Endothelial cell of umbilical vein (primary cell): ENCODE measurements at regions not wholly inside any gene's neighbourhood (a gene's known extent, or its start where the extent isn't known, plus 50 kb on each side); places are given as distances from the start of the nearest gene placed in this dataset.

Source experiments
- BruUV-seq: library from RNA; stranded (reverse); fragments of 400-500 nt; replicated peaks from 2 replicates; lab custom pipeline; 2021; lab: Mats Ljungman, UMichigan
- CTCF ChIA-PET: fragments of 300-600, 350-600 bp; sonication (Branson Sonifier 250); formaldehyde crosslinking; loops from one replicate; lab custom pipeline; 2021; ENCODE audit warnings: antibody characterized with exemption, inconsistent platforms; lab: Charles Lee
- POLR2A ChIA-PET: fragments of 300-600, 350-600 bp; sonication (Branson Sonifier 250); formaldehyde crosslinking; loops from one replicate; lab custom pipeline; 2021; ENCODE audit warnings: antibody characterized with exemption, inconsistent platforms; lab: Charles Lee
- DNase-seq: peaks from one replicate; pipeline ENCODE4 v3.0.0-alpha.2; 2011; ENCODE audit warnings: low read depth, low spot score
- FAIRE-seq: peaks from 2 replicates; lab custom pipeline; 2011; peaks lifted over from hg19 to GRCh38; lab: Jason Lieb, UNC
- H2AFZ ChIP-seq: 2 replicates; pipeline ENCODE4 v1.6.0; 2012; ENCODE audit warnings: low read depth, low read length, control low read depth, inconsistent platforms
- H3K27ac ChIP-seq: 2 replicates; pipeline ENCODE4 v1.5.1; 2011; ENCODE audit warnings: low read depth, mild to moderate bottlenecking, control low read depth, low read length, moderate library complexity; ENCODE audit not compliant: insufficient read depth
- H3K27me3 ChIP-seq, 2 experiments: 2 replicates each; pipeline versions ENCODE4 v1.6.0 to v1.6.1; 2011; ENCODE audit warnings: low read length in 2 of 2, mixed read lengths in 1 of 2; ENCODE audit not compliant: control insufficient read depth in 2 of 2, insufficient read depth in 2 of 2
- H3K36me3 ChIP-seq, 2 experiments: 2 replicates in 1 of 2; 3 replicates in 1 of 2; pipeline ENCODE4 v1.5.1; 2011; ENCODE audit warnings: low read length in 2 of 2, mild to moderate bottlenecking in 1 of 2, moderate library complexity in 1 of 2; ENCODE audit not compliant: control insufficient read depth in 2 of 2, insufficient read depth in 2 of 2; ENCODE audit errors: extremely low read depth in 1 of 2
- H3K4me1 ChIP-seq: 3 replicates; pipeline ENCODE4 v1.5.1; 2011; ENCODE audit warnings: mild to moderate bottlenecking, low read length; ENCODE audit not compliant: control insufficient read depth, insufficient read depth; ENCODE audit errors: extremely low read depth
- H3K4me2 ChIP-seq: 2 replicates; pipeline ENCODE4 v1.6.1; 2011; ENCODE audit warnings: low read length, control low read depth, mixed read lengths; ENCODE audit not compliant: insufficient read depth
- H3K4me3 ChIP-seq, 3 experiments: fragments of 200-600 bp in 1 of 3; sonication (generic), shearing (Covaris generic) in 1 of 3; replicated peaks in 1 of 3; 2 replicates each; pipeline ENCODE4 v1.5.1; 2011 to 2016; ENCODE audit warnings: control low read depth in 3 of 3, low read length in 3 of 3, mild to moderate bottlenecking in 2 of 3, inconsistent platforms in 1 of 3, low read depth in 1 of 3, moderate library complexity in 1 of 3; ENCODE audit not compliant: insufficient read depth in 1 of 3
- H3K79me2 ChIP-seq: 2 replicates; pipeline ENCODE4 v1.6.0; 2012; ENCODE audit warnings: low read length, inconsistent platforms; ENCODE audit not compliant: control insufficient read depth, insufficient read depth
- H3K9ac ChIP-seq: replicated peaks from 2 replicates; pipeline ENCODE3; 2011; ENCODE audit warnings: low read length, control low read depth; ENCODE audit not compliant: insufficient read depth; ENCODE audit errors: extremely low read depth
- H3K9me1 ChIP-seq: replicated peaks from 3 replicates; pipeline ENCODE4 v1.6.0; 2011; ENCODE audit warnings: mild to moderate bottlenecking, low read length; ENCODE audit not compliant: control insufficient read depth, insufficient read depth; ENCODE audit errors: extremely low read depth
- H3K9me3 ChIP-seq: replicated peaks from 2 replicates; pipeline ENCODE4 v1.5.1; 2012; ENCODE audit warnings: low read length, inconsistent platforms; ENCODE audit not compliant: control insufficient read depth, insufficient read depth
- H4K20me1 ChIP-seq: replicated peaks from 2 replicates; pipeline ENCODE3; 2011; ENCODE audit warnings: mild to moderate bottlenecking, low read length; ENCODE audit not compliant: control insufficient read depth, insufficient read depth; ENCODE audit errors: extremely low read depth
- EZH2 ChIP-seq: IDR thresholded peaks from 2 replicates; pipeline ENCODE4 v1.6.1; 2012; ENCODE audit warnings: borderline replicate concordance, low read depth, mild to moderate bottlenecking, moderate library complexity, low read length, inconsistent platforms; ENCODE audit not compliant: severe bottlenecking
- FOS ChIP-seq: IDR thresholded peaks from 2 replicates; pipeline ENCODE4 v1.6.1; 2011; ENCODE audit warnings: mild to moderate bottlenecking, low read length, moderate library complexity, borderline replicate concordance; ENCODE audit not compliant: insufficient read depth
- GATA2 ChIP-seq: IDR thresholded peaks from 2 replicates; pipeline ENCODE4 v1.7.0; 2011; ENCODE audit warnings: low read depth, mild to moderate bottlenecking, moderate library complexity, mixed read lengths, low read length; ENCODE audit not compliant: insufficient read length, insufficient read depth
- JUN ChIP-seq: IDR thresholded peaks from 2 replicates; pipeline ENCODE4 v1.6.1; 2011; ENCODE audit warnings: borderline replicate concordance, low read depth; ENCODE audit not compliant: insufficient read length, insufficient read depth
- MYC ChIP-seq: IDR thresholded peaks from one replicate; pipeline ENCODE4 v1.6.1; 2011; ENCODE audit warnings: mild to moderate bottlenecking, low read depth, low read length
- POLR2A ChIP-seq: IDR thresholded peaks from 2 replicates; pipeline ENCODE4 v1.6.1; 2012; ENCODE audit warnings: low read depth, mild to moderate bottlenecking, control low read depth, low read length
- POLR2AphosphoS5 ChIP-seq: IDR thresholded peaks from 2 replicates; pipeline ENCODE4 v1.6.1; 2012; ENCODE audit warnings: low read depth, mild to moderate bottlenecking, control low read depth, low read length, moderate library complexity; ENCODE audit not compliant: insufficient read depth
- dilution Hi-C: fragments of 300-500 bp; cut with MboI; formaldehyde crosslinking; loops from one replicate; pipeline ENCODE4 v1.15.0; 2019; ENCODE audit warnings: low sequenced_read_pairs; ENCODE audit not compliant: extremely low pct_ligation_motif_present
- intact Hi-C: fragments of 100-400 bp; cut with micrococcal nuclease; formaldehyde crosslinking; loops from one replicate; pipeline ENCODE4 v1.10.0; 2022
- TF ChIP-seq, protein P1 (sequence below), 2 donors: IDR thresholded peaks; 1 replicate in 1 of 2; 2 replicates in 1 of 2; pipeline ENCODE4 v1.5.1; 2011; ENCODE audit warnings: low read length in 2 of 2, mild to moderate bottlenecking in 2 of 2, moderate library complexity in 2 of 2, control low read depth in 1 of 2, inconsistent platforms in 1 of 2, low read depth in 1 of 2; ENCODE audit not compliant: insufficient read depth in 1 of 2; ENCODE audit errors: extremely low read depth in 1 of 2
- TF ChIP-seq, protein P2 (sequence below): IDR thresholded peaks from 2 replicates; pipeline ENCODE4 v1.6.1; 2011; ENCODE audit not compliant: insufficient read depth, insufficient read length

DNA sequence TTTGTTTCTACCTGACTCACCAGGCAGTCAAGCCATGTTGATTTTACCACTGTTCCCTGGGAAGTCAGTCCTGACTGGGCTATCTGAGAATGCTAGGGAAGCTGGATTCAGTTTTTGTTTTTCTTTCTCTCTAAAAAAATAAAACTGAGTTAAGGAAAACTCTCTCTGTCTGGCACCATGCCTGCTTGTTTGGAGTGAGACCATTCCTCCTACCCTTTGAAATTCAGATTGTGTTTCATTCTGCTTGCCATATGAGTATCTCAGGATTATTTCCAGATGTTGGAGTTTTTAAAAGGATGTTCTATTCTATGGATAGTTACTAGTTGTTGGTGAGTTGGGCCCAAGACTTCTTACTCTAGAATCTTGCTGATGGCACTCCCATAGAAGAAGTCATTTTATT lies 1917.0 kb downstream of the LRRC4C start:
- POLR2A ChIA-PET: no interaction called here
- Histone ChIP-seq H3K9me3 (no peaks in the 10 kb centered on the region), H3K4me2 (peak overlapping the region; percentile 76), H3K79me2 (no peaks in the 10 kb centered on the region), H3K36me3 (no peaks in the 10 kb centered on the region), H2AFZ (peak overlapping the region; percentile 78), H3K4me1 (peaks cover 18% of the 10 kb centered on the region), H3K4me3 (peak overlapping the region in 1 of 3 experiments; percentile 31), H3K9me1 (no peaks in the 10 kb centered on the region), H3K27me3 (no peaks in the 10 kb centered on the region), H3K9ac (peak overlapping the region; percentile 63), H3K27ac (peak overlapping the region; percentile 89), H4K20me1 (no peaks in the 10 kb centered on the region)
- CTCF ChIA-PET: no interaction called here
- TF ChIP-seq MYC (no peak), GATA2 (no peak), POLR2A (no peak), POLR2AphosphoS5 (no peak), EZH2 (no peak), FOS (no peak), JUN (no peak)
- TF ChIP-seq, protein P1, sequence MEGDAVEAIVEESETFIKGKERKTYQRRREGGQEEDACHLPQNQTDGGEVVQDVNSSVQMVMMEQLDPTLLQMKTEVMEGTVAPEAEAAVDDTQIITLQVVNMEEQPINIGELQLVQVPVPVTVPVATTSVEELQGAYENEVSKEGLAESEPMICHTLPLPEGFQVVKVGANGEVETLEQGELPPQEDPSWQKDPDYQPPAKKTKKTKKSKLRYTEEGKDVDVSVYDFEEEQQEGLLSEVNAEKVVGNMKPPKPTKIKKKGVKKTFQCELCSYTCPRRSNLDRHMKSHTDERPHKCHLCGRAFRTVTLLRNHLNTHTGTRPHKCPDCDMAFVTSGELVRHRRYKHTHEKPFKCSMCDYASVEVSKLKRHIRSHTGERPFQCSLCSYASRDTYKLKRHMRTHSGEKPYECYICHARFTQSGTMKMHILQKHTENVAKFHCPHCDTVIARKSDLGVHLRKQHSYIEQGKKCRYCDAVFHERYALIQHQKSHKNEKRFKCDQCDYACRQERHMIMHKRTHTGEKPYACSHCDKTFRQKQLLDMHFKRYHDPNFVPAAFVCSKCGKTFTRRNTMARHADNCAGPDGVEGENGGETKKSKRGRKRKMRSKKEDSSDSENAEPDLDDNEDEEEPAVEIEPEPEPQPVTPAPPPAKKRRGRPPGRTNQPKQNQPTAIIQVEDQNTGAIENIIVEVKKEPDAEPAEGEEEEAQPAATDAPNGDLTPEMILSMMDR (IDR thresholded peaks at IDR 0.05; ENCODE audit: extremely low read depth in 1 of 2, insufficient read depth in 1 of 2, low read depth in 1 of 2, low read length in 2 of 2): no peak
- TF ChIP-seq, protein P2, sequence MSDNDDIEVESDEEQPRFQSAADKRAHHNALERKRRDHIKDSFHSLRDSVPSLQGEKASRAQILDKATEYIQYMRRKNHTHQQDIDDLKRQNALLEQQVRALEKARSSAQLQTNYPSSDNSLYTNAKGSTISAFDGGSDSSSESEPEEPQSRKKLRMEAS: no peak
- dilution Hi-C loops (no loop called here), intact Hi-C loops (no loop called here)
- FAIRE-seq: no peak
- no peak for DNase-seq
- BruUV-seq: TSS peak; percentile 82
